ENCODE measurements at regions not wholly inside any gene's neighbourhood (a gene's known extent, or its start where the extent isn't known, plus 50 kb on each side); places are given as distances from the start of the nearest gene placed in this dataset.

- no peak for DNase-seq
Observed at GRCh38 chr16:9188721-9189120, 97.3 kb downstream of the HAPSTR1 start.

GRCh38 chr16:9191274-9191850, 99.9 kb downstream of the HAPSTR1 start:
- no peak for DNase-seq

GRCh38 chr16:9192746-9193145, 101.3 kb downstream of the HAPSTR1 start:
- DNase-seq = no peak

DNA sequence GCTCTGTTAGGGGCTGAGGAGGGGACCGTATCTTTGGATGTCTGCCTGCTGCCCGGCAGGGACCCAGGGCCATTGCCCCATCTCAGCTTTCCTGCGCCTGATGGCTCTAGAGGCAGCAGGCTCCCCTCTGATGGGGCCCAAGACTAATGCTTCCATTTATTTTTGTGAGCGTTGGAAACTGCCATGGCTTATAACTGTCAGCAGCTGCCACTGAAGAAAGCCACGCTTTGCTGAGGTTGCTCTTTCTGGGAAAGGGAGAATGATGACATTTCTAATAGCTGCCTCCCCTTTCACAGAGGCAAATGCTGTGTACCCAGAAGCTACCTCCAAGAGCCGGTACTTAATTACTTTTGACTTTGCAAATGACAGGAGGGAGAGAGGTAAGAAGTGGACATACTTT, 103.8 kb downstream of the HAPSTR1 start:
- DNase-seq = no peak

- DNase-seq = no peak
Observed at GRCh38 chr16:9197957-9198661, 106.7 kb downstream of the HAPSTR1 start.

- no peak for DNase-seq
Observed at GRCh38 chr16:9199311-9199710, 107.9 kb downstream of the HAPSTR1 start.

GRCh38 chr16:9199751-9200150, 108.3 kb downstream of the HAPSTR1 start:
- no peak for DNase-seq

DNA sequence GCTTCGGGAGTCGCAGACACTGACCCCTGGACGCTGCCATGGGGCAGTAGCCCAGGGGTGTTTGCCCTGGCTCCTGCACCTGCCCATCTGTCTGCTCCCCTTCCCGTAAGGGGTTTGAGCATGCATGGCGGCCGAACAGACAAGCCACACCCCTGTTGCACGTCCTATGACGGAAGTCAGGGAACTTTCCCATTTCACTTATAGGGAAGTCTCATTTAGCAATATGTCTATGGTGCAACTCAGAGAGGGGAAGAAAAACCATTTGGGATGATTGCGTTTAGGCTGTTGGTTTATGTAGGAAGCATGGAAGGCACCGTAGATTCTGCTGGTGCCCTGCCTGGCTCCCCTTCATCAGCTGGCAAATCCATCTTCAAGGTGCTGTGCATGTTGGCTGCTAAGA, 112.5 kb downstream of the HAPSTR1 start:
- DNase-seq = no peak

GRCh38 chr16:9205661-9206060, 114.2 kb downstream of the HAPSTR1 start:
- no peak for DNase-seq

GRCh38 chr16:9206156-9206555, 114.7 kb downstream of the HAPSTR1 start:
- DNase-seq = no peak

GRCh38 chr16:9212621-9213020, 121.2 kb downstream of the HAPSTR1 start:
- DNase-seq = no peak

GRCh38 chr16:9219813-9220212, 128.4 kb downstream of the HAPSTR1 start:
- DNase-seq = no peak

- DNase-seq = no peak
Observed at GRCh38 chr16:9225527-9226316, 134.3 kb downstream of the HAPSTR1 start.

GRCh38 chr16:9226924-9227323, 135.5 kb downstream of the HAPSTR1 start:
- DNase-seq = no peak

- DNase-seq = no peak
Observed at GRCh38 chr16:9231039-9231438, 139.6 kb downstream of the HAPSTR1 start.

DNA sequence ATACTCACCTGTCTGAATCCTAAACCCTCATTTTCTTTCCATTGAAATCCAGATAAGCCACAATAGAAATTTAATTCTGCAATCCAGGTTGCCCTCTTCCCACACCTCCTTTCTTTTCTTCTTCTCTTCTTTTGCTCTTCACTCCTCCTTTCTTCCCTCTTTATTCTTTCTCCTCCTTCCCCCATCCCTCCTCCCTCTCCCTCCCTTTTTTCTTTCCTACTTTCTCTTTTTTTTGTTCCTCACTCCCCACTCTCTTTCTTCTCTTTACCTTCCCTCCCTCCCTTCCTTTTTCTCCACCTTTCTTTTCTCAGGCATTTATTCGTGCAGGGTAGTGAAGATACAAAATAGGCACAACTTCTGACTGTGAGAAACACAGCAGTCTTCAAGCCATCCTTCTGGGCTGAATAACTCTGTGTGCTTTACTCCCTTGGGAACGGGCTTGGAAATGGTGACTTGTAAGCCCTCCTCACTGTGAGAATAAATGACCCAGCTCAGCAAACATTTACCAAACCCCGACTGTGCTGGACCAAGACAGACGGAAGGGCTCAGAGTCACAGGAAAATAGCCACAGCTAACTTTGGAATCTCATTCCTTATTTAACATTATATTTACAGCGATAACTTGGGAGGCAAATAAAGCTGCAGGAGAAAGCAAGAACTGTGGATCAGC, 140.8 kb downstream of the HAPSTR1 start:
- DNase-seq = no peak

- DNase-seq = no peak
Observed at GRCh38 chr16:9235867-9236266, 144.4 kb downstream of the HAPSTR1 start.

GRCh38 chr16:9236319-9236718, 144.9 kb downstream of the HAPSTR1 start:
- DNase-seq = no peak

DNA sequence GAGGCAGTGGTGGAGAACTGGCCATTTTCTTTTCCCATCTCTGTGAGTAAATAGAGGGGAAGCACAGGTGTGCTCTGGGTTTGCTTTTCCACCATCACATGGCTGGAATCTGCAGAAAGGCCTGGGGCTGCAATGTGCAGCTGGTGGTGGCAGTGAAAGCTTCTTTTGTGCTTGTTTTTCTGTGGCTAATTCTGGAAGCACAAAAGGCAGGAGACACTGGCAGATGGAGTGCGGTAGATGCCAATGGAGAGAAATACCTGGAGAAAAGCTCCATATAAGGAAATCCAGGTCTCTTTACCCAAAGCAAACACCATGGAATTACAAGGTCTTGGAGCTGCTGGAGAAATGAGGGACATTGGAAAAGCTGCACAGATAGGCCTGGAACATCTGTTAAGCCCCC, 146.9 kb downstream of the HAPSTR1 start:
- no peak for DNase-seq

- DNase-seq = no peak
Observed at GRCh38 chr16:9241177-9241576, 149.7 kb downstream of the HAPSTR1 start.

DNA sequence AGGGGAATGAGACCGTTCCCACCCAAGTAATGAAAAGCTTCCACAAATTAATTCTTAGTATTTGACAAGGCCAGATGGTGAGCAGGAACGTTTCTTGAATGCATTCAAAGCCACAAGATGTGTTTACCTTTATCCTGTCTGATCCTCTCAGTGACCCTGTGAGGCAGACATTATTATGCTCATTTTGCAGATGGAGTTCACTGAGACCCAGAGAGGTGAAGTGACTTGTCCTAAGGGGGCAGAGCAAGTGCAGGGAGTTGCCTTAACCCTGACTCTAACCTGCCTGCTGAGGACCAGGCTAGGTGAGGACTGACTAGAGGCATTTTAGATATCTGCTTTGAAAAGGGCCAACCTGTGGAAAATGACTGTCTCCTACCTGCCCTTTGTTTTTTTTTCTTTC, 156.7 kb downstream of the HAPSTR1 start:
- no peak for DNase-seq

DNA sequence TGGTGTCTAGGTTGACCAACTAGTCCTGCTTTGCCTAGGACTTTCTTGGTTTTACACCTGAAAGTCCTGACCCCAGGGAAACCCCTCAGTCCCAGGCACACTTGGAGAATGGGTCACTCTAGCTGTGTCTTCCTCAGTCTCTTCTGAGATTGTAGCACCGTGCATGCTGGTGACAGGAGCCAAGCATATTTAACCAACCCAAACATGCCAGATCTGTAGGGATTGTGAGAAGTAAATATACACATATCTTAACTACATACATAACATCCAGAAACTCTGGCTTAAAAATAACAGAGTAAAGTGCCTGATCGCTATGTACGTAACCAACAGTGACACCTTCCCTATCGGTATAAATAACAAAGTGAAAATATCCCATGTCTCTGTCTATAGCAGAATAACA, 158.1 kb downstream of the HAPSTR1 start:
- DNase-seq = no peak

- DNase-seq = no peak
Observed at GRCh38 chr16:9251026-9251425, 159.6 kb downstream of the HAPSTR1 start.

- DNase-seq = no peak
Observed at GRCh38 chr16:9254863-9255262, 163.4 kb downstream of the HAPSTR1 start.

Measured in activated CD8-positive, alpha-beta memory T cell treated with anti-CD3 and anti-CD28 coated beads for 24 hours (primary cell).